ENCODE measurements at regions not wholly inside any gene's neighbourhood (a gene's known extent, or its start where the extent isn't known, plus 50 kb on each side); places are given as distances from the start of the nearest gene placed in this dataset.

- no peak for TF ChIP-seq FOXP2 (optimal IDR thresholded peaks at IDR 0.05; ENCODE audit: borderline replicate concordance, extremely low read depth, extremely low read length, insufficient read depth)
- TF ChIP-seq REST (IDR thresholded peaks at IDR 0.05; ENCODE audit: insufficient read depth in 1 of 2, low read depth in 2 of 2, low read length in 2 of 2) = no peak
- TF ChIP-seq SIN3A (IDR thresholded peaks at IDR 0.05; ENCODE audit: borderline replicate concordance, insufficient read depth, low read length) = no peak
Measured at GRCh38 chr22:26910845-26911244, 253.5 kb downstream of the MIAT start.

GRCh38 chr22:26912655-26913345 is 255.4 kb downstream of the MIAT start:
- no peak for TF ChIP-seq FOXP2 (optimal IDR thresholded peaks at IDR 0.05; ENCODE audit: borderline replicate concordance, extremely low read depth, extremely low read length, insufficient read depth)
- no peak for TF ChIP-seq TAF1 (IDR thresholded peaks at IDR 0.05; ENCODE audit: borderline replicate concordance, insufficient read depth, low read length)
- no peak for TF ChIP-seq REST (IDR thresholded peaks at IDR 0.05; ENCODE audit: insufficient read depth in 1 of 2, low read depth in 2 of 2, low read length in 2 of 2)

- TF ChIP-seq FOXP2 (optimal IDR thresholded peaks at IDR 0.05; ENCODE audit: borderline replicate concordance, extremely low read depth, extremely low read length, insufficient read depth) = no peak
- TF ChIP-seq SIN3A (IDR thresholded peaks at IDR 0.05; ENCODE audit: borderline replicate concordance, insufficient read depth, low read length) = no peak
- no peak for TF ChIP-seq POLR2AphosphoS5 (IDR thresholded peaks at IDR 0.05; ENCODE audit: low read depth, low read length)
- no peak for TF ChIP-seq TAF1 (IDR thresholded peaks at IDR 0.05; ENCODE audit: borderline replicate concordance, insufficient read depth, low read length)
- TF ChIP-seq REST (IDR thresholded peaks at IDR 0.05; ENCODE audit: insufficient read depth in 1 of 2, low read depth in 2 of 2, low read length in 2 of 2) = no peak
Measured at GRCh38 chr22:26914519-26915185, 257.3 kb downstream of the MIAT start.

- TF ChIP-seq FOXP2 (optimal IDR thresholded peaks at IDR 0.05; ENCODE audit: borderline replicate concordance, extremely low read depth, extremely low read length, insufficient read depth) (no peak), SIN3A (IDR thresholded peaks at IDR 0.05; ENCODE audit: borderline replicate concordance, insufficient read depth, low read length) (no peak), REST (IDR thresholded peaks at IDR 0.05; ENCODE audit: insufficient read depth in 1 of 2, low read depth in 2 of 2, low read length in 2 of 2) (no peak), POLR2AphosphoS5 (IDR thresholded peaks at IDR 0.05; ENCODE audit: low read depth, low read length) (no peak), TAF1 (IDR thresholded peaks at IDR 0.05; ENCODE audit: borderline replicate concordance, insufficient read depth, low read length) (no peak)
Measured at GRCh38 chr22:26916236-26916635, 258.8 kb downstream of the MIAT start.

Data from PFSK-1 (cell line).